ENCODE measurements at regions not wholly inside any gene's neighbourhood (a gene's known extent, or its start where the extent isn't known, plus 50 kb on each side); places are given as distances from the start of the nearest gene placed in this dataset.

DNA sequence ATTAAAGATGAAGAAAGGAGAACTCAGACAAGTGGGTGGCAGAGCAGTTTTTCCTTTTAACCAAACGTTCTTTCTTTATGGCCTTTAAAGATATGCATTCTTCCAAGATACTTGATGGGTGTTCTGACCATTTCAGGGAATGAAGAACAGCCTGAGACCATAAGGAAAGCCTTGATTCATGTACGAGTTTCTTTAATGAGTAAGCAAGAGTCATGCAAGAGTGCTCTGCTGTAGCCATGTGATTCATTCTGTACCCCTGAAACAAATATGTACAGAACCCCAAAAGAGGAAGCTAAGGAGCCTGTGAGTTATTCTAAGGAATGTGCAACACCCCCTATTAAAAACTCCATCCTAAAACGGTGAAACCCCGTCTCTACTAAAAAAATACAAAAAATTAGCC lies 372.8 kb downstream of the MTX2 start:
- Histone ChIP-seq H3K4me1 (ENCODE audit: control insufficient read depth, insufficient read depth, low read length) (peaks cover 4% of the 10 kb centered on the region), H3K4me3 (ENCODE audit: low read depth, low read length) (no peak overlapping the region), H3K36me3 (ENCODE audit: control insufficient read depth, insufficient read depth, low read length) (no peaks in the 10 kb centered on the region)

DNA sequence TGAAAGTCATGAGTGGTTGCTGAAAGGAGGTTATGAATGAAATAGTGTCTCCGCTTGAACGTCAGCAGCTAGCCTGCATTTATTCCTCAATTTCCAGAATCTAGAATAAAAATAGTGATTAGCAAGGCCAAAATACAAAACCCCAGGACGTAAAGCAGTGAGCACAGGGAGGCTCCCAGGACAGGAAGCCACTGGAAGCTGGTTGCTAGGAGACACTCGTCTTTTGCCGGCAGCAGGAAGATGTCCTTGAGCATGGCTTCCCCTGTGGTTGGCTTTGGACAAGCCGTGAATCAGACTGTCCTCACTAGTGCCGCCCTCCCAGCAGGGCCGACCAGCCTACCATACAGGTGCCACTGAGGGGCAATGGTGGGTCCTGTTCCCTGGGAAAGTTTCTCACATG lies 374.4 kb downstream of the MTX2 start:
- Histone ChIP-seq H3K4me1 (ENCODE audit: control insufficient read depth, insufficient read depth, low read length) (no peaks in the 10 kb centered on the region), H3K36me3 (ENCODE audit: control insufficient read depth, insufficient read depth, low read length) (no peaks in the 10 kb centered on the region), H3K9me3 (ENCODE audit: control insufficient read depth, insufficient read depth, low read length) (no peaks in the 10 kb centered on the region), H3K27me3 (ENCODE audit: control insufficient read depth, insufficient read depth, low read length) (peaks cover 26% of the 10 kb centered on the region), H3K4me3 (ENCODE audit: low read depth, low read length) (no peak overlapping the region), H3K27ac (ENCODE audit: low read depth, low read length) (no peak overlapping the region)
- WGBS (ENCODE audit: insufficient coverage): 17% methylated on average over 6 of the region's 8 CpGs
- peak in 1 of 6 donors; percentile 85 for DNase-seq (ENCODE audit: low read depth in 4 of 6, low spot score in 6 of 6)

More for the DNA sequence above, 372.8 kb downstream of the MTX2 start:
- no peak for DNase-seq (ENCODE audit: low read depth in 4 of 6, low spot score in 6 of 6)
- no CpG with 5 or more reads among the region's 4 CpGs for WGBS (ENCODE audit: insufficient coverage)
- no peaks in the 10 kb centered on the region for H3K9me3 ChIP-seq (ENCODE audit: control insufficient read depth, insufficient read depth, low read length)
- H3K27me3 ChIP-seq (ENCODE audit: control insufficient read depth, insufficient read depth, low read length): peaks cover 31% of the 10 kb centered on the region
- no peak overlapping the region for H3K27ac ChIP-seq (ENCODE audit: low read depth, low read length)

DNA sequence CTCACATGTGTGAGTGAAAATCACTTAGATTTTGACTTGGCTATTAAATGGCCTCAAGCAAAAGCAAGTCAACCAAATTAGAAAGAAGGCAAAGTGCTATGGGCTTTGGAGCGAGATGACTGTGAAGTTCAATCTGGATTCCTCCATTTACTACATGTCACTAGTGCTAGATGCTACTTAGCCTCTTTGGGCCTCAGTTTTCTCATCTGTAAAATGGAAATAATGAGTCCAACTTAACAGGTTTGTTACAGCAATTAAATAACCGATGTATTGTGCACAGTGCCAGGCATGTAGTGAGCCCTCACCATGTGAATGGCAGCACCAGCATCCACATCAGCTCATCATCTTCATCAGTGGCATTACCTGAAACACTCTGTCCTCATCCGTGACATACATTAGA lies 376.3 kb downstream of the MTX2 start:
- no peaks in the 10 kb centered on the region for H3K4me1 ChIP-seq (ENCODE audit: control insufficient read depth, insufficient read depth, low read length)
- peaks cover 15% of the 10 kb centered on the region for H3K27me3 ChIP-seq (ENCODE audit: control insufficient read depth, insufficient read depth, low read length)
- 87% methylated on average over 2 of the region's 3 CpGs for WGBS (ENCODE audit: insufficient coverage)
- no peaks in the 10 kb centered on the region for H3K9me3 ChIP-seq (ENCODE audit: control insufficient read depth, insufficient read depth, low read length)
- no peak for DNase-seq (ENCODE audit: low read depth in 4 of 6, low spot score in 6 of 6)
- no peak overlapping the region for H3K4me3 ChIP-seq (ENCODE audit: low read depth, low read length)
- no peak overlapping the region for H3K27ac ChIP-seq (ENCODE audit: low read depth, low read length)
- no peaks in the 10 kb centered on the region for H3K36me3 ChIP-seq (ENCODE audit: control insufficient read depth, insufficient read depth, low read length)

DNA sequence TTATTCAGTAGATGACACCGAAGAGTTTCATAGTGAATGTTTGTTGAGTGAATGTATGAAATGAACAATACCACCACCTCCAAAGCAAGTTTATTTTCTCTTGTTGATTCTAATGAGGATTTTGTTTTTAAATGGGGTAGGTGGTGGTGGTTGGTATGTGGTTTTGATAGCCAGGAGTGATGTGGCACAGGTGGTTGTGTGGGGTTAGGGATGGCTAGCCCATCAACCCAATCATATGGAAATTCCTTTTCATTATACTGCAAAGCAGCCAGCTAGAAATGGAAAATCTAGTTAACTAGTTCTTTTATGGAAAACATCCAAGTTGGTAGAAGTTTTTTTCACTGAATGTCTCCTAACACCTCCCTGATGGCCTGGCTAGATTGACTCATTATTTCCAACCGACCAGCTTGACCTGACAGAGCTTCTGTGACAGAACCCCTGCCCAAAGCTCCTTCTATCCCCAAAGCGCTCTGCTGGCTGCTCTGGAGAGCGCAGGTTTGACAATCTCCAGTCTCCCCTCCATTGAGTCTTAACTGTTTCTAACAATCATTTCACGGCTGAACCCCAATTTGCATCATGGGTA lies 376.9 kb downstream of the MTX2 start:
- H3K4me1 ChIP-seq (ENCODE audit: control insufficient read depth, insufficient read depth, low read length): no peaks in the 10 kb centered on the region
- no peak overlapping the region for H3K27ac ChIP-seq (ENCODE audit: low read depth, low read length)
- H3K4me3 ChIP-seq (ENCODE audit: low read depth, low read length): no peak overlapping the region
- H3K9me3 ChIP-seq (ENCODE audit: control insufficient read depth, insufficient read depth, low read length): no peaks in the 10 kb centered on the region
- peaks cover 12% of the 10 kb centered on the region for H3K27me3 ChIP-seq (ENCODE audit: control insufficient read depth, insufficient read depth, low read length)
- H3K36me3 ChIP-seq (ENCODE audit: control insufficient read depth, insufficient read depth, low read length): no peaks in the 10 kb centered on the region
- no peak for DNase-seq (ENCODE audit: low read depth in 4 of 6, low spot score in 6 of 6)
- WGBS (ENCODE audit: insufficient coverage): 22% methylated on average over 1 of the region's 5 CpGs

DNA sequence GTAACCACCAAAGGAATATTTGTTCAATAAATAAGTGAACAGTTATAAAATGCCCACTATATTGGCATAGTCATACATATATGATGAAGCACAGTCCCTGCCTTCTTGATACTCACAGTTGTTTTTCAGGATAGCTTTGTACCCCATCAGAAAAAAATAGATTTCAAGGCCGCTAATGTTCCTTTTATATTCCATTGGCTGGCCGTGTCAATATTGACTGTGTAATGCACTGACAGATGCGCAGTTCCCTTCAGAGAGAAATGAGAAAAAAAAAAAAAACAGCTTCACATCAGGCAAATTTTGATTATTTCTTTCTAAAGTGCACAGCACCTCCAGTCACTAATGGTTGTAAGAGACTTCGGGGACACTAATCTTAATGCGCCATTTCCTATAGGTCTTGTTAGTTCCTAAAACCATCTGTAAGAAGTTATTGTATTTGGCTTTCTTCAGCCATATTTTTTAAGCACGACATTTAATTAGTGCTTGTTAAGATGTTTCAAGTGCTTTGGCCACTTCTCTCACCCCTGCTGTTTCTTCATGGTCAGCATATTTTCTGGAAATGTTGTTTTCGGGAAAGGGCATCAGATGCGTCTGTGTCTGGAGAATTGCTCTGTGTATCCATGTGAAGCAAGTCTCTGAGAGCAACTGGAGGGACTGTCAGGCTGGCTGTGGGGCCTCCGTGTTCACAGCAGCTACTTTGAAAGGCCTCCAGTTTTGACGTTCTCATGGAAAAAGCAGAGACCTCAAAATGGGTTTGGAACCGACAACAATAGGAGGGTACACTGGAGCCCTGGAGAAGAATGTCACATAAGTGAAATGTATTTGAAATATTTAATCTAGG lies 378.3 kb downstream of the MTX2 start:
- H3K27me3 ChIP-seq (ENCODE audit: control insufficient read depth, insufficient read depth, low read length): peaks cover 7% of the 10 kb centered on the region
- DNase-seq (ENCODE audit: low read depth in 4 of 6, low spot score in 6 of 6): peak in 1 of 6 donors; percentile 35
- H3K4me3 ChIP-seq (ENCODE audit: low read depth, low read length): no peak overlapping the region
- H3K9me3 ChIP-seq (ENCODE audit: control insufficient read depth, insufficient read depth, low read length): no peaks in the 10 kb centered on the region
- no peaks in the 10 kb centered on the region for H3K36me3 ChIP-seq (ENCODE audit: control insufficient read depth, insufficient read depth, low read length)
- 68% methylated on average over 7 of the region's 11 CpGs for whole genome bisulfite sequencing (ENCODE audit: insufficient coverage)
- H3K27ac ChIP-seq (ENCODE audit: low read depth, low read length): no peak overlapping the region
- H3K4me1 ChIP-seq (ENCODE audit: control insufficient read depth, insufficient read depth, low read length): no peaks in the 10 kb centered on the region

DNA sequence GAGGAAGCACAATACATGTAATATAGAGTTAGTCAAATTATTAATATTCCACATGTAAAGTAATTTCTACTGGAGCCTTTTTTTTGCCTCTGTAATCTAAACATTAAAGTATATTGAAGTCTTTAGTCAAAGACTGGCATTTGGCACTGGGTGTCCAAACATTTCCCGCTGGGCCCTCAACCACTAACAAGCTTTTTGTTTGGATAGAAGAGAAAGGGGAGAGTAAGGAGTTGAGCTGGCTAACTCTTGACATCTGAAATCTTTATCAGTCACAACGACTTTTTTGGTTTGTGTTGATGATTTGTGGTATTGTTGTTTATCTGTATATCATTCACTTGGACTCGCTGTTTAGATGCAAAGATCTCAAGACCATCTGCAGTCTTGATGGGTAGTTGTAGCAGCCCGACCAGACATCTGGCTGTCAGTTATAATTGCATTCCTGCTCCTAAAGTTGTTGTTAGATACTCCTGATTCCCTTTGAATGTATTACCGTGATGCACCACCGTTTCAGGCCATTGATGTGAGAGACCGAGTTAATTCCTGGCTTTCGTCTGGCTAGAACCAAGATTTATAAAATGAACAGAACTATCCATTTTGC lies 379.6 kb downstream of the MTX2 start:
- H3K9me3 ChIP-seq (ENCODE audit: control insufficient read depth, insufficient read depth, low read length): no peaks in the 10 kb centered on the region
- 88% methylated on average over 5 of the region's 8 CpGs for WGBS (ENCODE audit: insufficient coverage)
- H3K4me3 ChIP-seq (ENCODE audit: low read depth, low read length): no peak overlapping the region
- H3K36me3 ChIP-seq (ENCODE audit: control insufficient read depth, insufficient read depth, low read length): no peaks in the 10 kb centered on the region
- no peak for DNase-seq (ENCODE audit: low read depth in 4 of 6, low spot score in 6 of 6)
- peaks cover 7% of the 10 kb centered on the region for H3K27me3 ChIP-seq (ENCODE audit: control insufficient read depth, insufficient read depth, low read length)
- H3K4me1 ChIP-seq (ENCODE audit: control insufficient read depth, insufficient read depth, low read length): no peaks in the 10 kb centered on the region
- H3K27ac ChIP-seq (ENCODE audit: low read depth, low read length): no peak overlapping the region

DNA sequence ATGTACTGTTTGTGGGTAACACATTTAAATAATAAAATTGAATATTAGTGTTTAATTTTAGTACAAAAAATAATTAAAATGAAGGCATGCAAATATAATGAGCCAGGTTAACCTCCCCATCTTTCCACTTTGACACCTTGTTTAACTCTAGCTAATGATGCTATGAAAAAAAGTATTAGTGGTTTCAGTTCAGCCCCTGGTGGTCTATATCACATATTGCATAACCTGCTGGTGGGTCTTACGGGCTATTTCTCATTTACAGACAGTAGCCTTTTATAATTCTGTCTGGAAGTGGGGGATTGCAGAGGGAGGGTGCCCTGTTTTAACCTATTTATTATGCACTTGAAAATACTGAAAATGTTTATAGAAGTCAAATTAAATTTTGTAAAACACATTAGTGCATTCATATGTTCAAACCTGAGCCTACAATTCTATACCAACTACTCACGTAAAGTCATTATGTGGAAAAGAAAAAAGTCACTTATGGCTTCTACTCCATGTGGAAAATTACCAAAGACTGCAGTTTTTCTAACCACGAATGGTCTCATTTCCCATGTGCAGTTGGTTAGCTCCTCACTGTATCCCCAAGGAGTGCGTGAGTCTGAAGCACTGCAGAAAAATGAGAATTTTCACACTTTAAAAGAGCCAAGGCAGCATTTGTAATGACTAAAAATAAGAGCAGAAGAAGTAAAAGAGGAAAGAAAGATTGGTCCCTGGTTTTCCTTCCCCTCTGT lies 381.0 kb downstream of the MTX2 start:
- no CpG with 5 or more reads among the region's 4 CpGs for WGBS (ENCODE audit: insufficient coverage)
- H3K9me3 ChIP-seq (ENCODE audit: control insufficient read depth, insufficient read depth, low read length): no peaks in the 10 kb centered on the region
- no peak overlapping the region for H3K27ac ChIP-seq (ENCODE audit: low read depth, low read length)
- H3K27me3 ChIP-seq (ENCODE audit: control insufficient read depth, insufficient read depth, low read length): peaks cover 5% of the 10 kb centered on the region
- H3K36me3 ChIP-seq (ENCODE audit: control insufficient read depth, insufficient read depth, low read length): no peaks in the 10 kb centered on the region
- H3K4me1 ChIP-seq (ENCODE audit: control insufficient read depth, insufficient read depth, low read length): no peaks in the 10 kb centered on the region
- H3K4me3 ChIP-seq (ENCODE audit: low read depth, low read length): no peak overlapping the region
- peak in 1 of 6 donors; percentile 47 for DNase-seq (ENCODE audit: low read depth in 4 of 6, low spot score in 6 of 6)

DNA sequence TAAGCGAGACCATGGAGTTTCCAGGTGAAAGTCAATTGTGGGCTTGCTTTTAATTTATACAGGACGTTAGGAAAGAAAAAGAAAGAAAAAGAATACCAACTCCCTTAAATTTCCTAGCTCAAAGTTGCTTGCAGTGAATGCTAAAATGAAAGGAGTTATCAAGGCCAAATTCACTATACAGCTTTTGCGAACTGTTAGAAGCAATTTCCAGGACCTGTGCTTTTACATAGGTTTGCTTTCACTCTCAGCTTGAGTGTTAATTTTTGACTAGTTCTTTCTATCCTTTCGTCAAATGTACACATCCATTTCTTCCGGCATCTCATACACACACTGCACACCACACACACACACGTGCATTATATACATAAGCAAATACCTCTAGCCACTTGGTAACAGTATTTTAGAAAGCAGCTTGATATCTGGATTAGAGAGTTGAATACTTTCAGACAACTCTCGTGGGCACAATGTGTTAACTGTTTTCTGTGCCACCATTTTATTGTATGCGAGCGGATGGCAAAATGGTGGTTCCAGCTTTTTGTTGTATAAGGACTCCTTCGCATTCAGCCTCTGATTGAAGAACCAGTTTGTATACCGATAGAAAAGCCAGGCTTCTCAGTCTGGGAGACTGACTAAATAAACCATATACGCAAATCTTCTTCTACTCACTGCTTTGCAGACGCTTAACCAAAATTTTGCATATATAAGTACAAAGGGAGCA lies 381.8 kb downstream of the MTX2 start:
- peak in 1 of 6 donors; percentile 27 for DNase-seq (ENCODE audit: low read depth in 4 of 6, low spot score in 6 of 6)
- Histone ChIP-seq H3K36me3 (ENCODE audit: control insufficient read depth, insufficient read depth, low read length) (no peaks in the 10 kb centered on the region), H3K9me3 (ENCODE audit: control insufficient read depth, insufficient read depth, low read length) (no peaks in the 10 kb centered on the region), H3K4me1 (ENCODE audit: control insufficient read depth, insufficient read depth, low read length) (no peaks in the 10 kb centered on the region), H3K27me3 (ENCODE audit: control insufficient read depth, insufficient read depth, low read length) (peaks cover 5% of the 10 kb centered on the region), H3K27ac (ENCODE audit: low read depth, low read length) (no peak overlapping the region), H3K4me3 (ENCODE audit: low read depth, low read length) (no peak overlapping the region)
- 73% methylated on average over 4 of the region's 13 CpGs for WGBS (ENCODE audit: insufficient coverage)
